Activated CD4-positive, alpha-beta memory T cell treated with anti-CD3 and anti-CD28 coated beads, Interleukin-2, amount 10 ng/mL, durations not matched to agents 7 days and 5 days (primary cell): ENCODE measurements at regions not wholly inside any gene's neighbourhood (a gene's known extent, or its start where the extent isn't known, plus 50 kb on each side); places are given as distances from the start of the nearest gene placed in this dataset.

Source experiments
- CTCF ChIA-PET: fragments of 350-600 bp; sonication (Branson Sonifier 250); formaldehyde crosslinking; loops from one replicate; lab custom pipeline; 2021; ENCODE audit warnings: antibody characterized with exemption, inconsistent platforms; lab: Charles Lee
- POLR2A ChIA-PET: fragments of 350-600 bp; sonication (Branson Sonifier 250); formaldehyde crosslinking; loops from one replicate; lab custom pipeline; 2021; ENCODE audit warnings: antibody characterized with exemption; lab: Charles Lee
- DNase-seq: peaks from one replicate; pipeline ENCODE4 v3.0.0-alpha.2; 2020
- H3K27ac Mint-ChIP-seq: one replicate; pipeline ENCODE4 v1.8.0; 2021; ENCODE audit warnings: mild to moderate bottlenecking, mixed read lengths
- H3K27me3 Mint-ChIP-seq: one replicate; pipeline ENCODE4 v1.8.0; 2021; ENCODE audit warnings: mixed read lengths
- H3K36me3 Mint-ChIP-seq: one replicate; pipeline ENCODE4 v1.8.0; 2021; ENCODE audit warnings: low read depth, mixed read lengths
- H3K4me1 Mint-ChIP-seq: one replicate; pipeline ENCODE4 v1.8.0; 2021; ENCODE audit warnings: mixed read lengths
- H3K4me3 Mint-ChIP-seq: one replicate; pipeline ENCODE4 v1.8.0; 2021; ENCODE audit warnings: mild to moderate bottlenecking, mixed read lengths
- H3K9me3 Mint-ChIP-seq: one replicate; pipeline ENCODE4 v1.8.0; 2021; ENCODE audit warnings: mixed read lengths

- CTCF ChIA-PET = no interaction called here
- Mint-ChIP-seq H3K4me1 (no peaks in the 10 kb centered on the region), H3K27ac (no peak overlapping the region), H3K36me3 (no peaks in the 10 kb centered on the region), H3K9me3 (no peaks in the 10 kb centered on the region), H3K4me3 (no peak overlapping the region), H3K27me3 (no peaks in the 10 kb centered on the region)
- POLR2A ChIA-PET = no interaction called here
- DNase-seq = no peak
Measured at GRCh38 chr9:8232726-8233125, 433.1 kb upstream of the DMAC1 start.

GRCh38 chr9:8229226-8229625, 429.6 kb upstream of the DMAC1 start:
- Mint-ChIP-seq H3K4me1 (no peaks in the 10 kb centered on the region), H3K9me3 (no peaks in the 10 kb centered on the region), H3K4me3 (no peak overlapping the region), H3K36me3 (no peaks in the 10 kb centered on the region), H3K27me3 (no peaks in the 10 kb centered on the region), H3K27ac (no peak overlapping the region)
- ChIA-PET CTCF (no interaction called here), POLR2A (no interaction called here)
- no peak for DNase-seq

GRCh38 chr9:8224381-8224801, 424.8 kb upstream of the DMAC1 start:
- H3K4me3 Mint-ChIP-seq = no peak overlapping the region
- H3K27ac Mint-ChIP-seq = no peak overlapping the region
- no peaks in the 10 kb centered on the region for H3K27me3 Mint-ChIP-seq
- CTCF ChIA-PET = no interaction called here
- DNase-seq = no peak
- no peaks in the 10 kb centered on the region for H3K9me3 Mint-ChIP-seq
- POLR2A ChIA-PET = no interaction called here
- H3K4me1 Mint-ChIP-seq = no peaks in the 10 kb centered on the region
- H3K36me3 Mint-ChIP-seq = no peaks in the 10 kb centered on the region

GRCh38 chr9:8223861-8224260, 424.3 kb upstream of the DMAC1 start:
- Mint-ChIP-seq H3K9me3 (no peaks in the 10 kb centered on the region), H3K27me3 (no peaks in the 10 kb centered on the region), H3K27ac (no peak overlapping the region), H3K36me3 (no peaks in the 10 kb centered on the region), H3K4me1 (no peaks in the 10 kb centered on the region), H3K4me3 (no peak overlapping the region)
- no peak for DNase-seq
- ChIA-PET POLR2A (no interaction called here), CTCF (interaction anchor here (0.8 kb wide), 1 partner anchor 988 kb away, joined by 4 read pairs; no protein-coding TSS in a partner anchor)

- ChIA-PET CTCF (no interaction called here), POLR2A (no interaction called here)
- no peaks in the 10 kb centered on the region for H3K36me3 Mint-ChIP-seq
- no peak for DNase-seq
- no peaks in the 10 kb centered on the region for H3K27me3 Mint-ChIP-seq
- no peak overlapping the region for H3K4me3 Mint-ChIP-seq
- H3K27ac Mint-ChIP-seq = no peak overlapping the region
- H3K9me3 Mint-ChIP-seq = no peaks in the 10 kb centered on the region
- no peaks in the 10 kb centered on the region for H3K4me1 Mint-ChIP-seq
Measured at GRCh38 chr9:8221462-8221861, 421.9 kb upstream of the DMAC1 start.

GRCh38 chr9:8208465-8208864, 408.9 kb upstream of the DMAC1 start:
- H3K27me3 Mint-ChIP-seq = no peaks in the 10 kb centered on the region
- ChIA-PET CTCF (no interaction called here), POLR2A (no interaction called here)
- peaks cover 2% of the 10 kb centered on the region for H3K4me1 Mint-ChIP-seq
- no peaks in the 10 kb centered on the region for H3K36me3 Mint-ChIP-seq
- no peaks in the 10 kb centered on the region for H3K9me3 Mint-ChIP-seq
- no peak overlapping the region for H3K27ac Mint-ChIP-seq
- no peak overlapping the region for H3K4me3 Mint-ChIP-seq
- DNase-seq = no peak

- no peak overlapping the region for H3K27ac Mint-ChIP-seq
- no peaks in the 10 kb centered on the region for H3K36me3 Mint-ChIP-seq
- peaks cover 2% of the 10 kb centered on the region for H3K4me1 Mint-ChIP-seq
- H3K4me3 Mint-ChIP-seq = no peak overlapping the region
- H3K27me3 Mint-ChIP-seq = no peaks in the 10 kb centered on the region
- no peak for DNase-seq
- H3K9me3 Mint-ChIP-seq = no peaks in the 10 kb centered on the region
- CTCF ChIA-PET = no interaction called here
- POLR2A ChIA-PET = no interaction called here
Measured at GRCh38 chr9:8207596-8207995, 408.0 kb upstream of the DMAC1 start.

GRCh38 chr9:8206720-8207119, 407.1 kb upstream of the DMAC1 start:
- H3K9me3 Mint-ChIP-seq = no peaks in the 10 kb centered on the region
- H3K4me1 Mint-ChIP-seq = peaks cover 2% of the 10 kb centered on the region
- no peak overlapping the region for H3K4me3 Mint-ChIP-seq
- POLR2A ChIA-PET = no interaction called here
- no peaks in the 10 kb centered on the region for H3K36me3 Mint-ChIP-seq
- no peaks in the 10 kb centered on the region for H3K27me3 Mint-ChIP-seq
- no peak overlapping the region for H3K27ac Mint-ChIP-seq
- CTCF ChIA-PET = no interaction called here
- DNase-seq = no peak

- Mint-ChIP-seq H3K9me3 (no peaks in the 10 kb centered on the region), H3K4me1 (peaks cover 2% of the 10 kb centered on the region), H3K27me3 (no peaks in the 10 kb centered on the region), H3K4me3 (no peak overlapping the region), H3K27ac (no peak overlapping the region), H3K36me3 (no peaks in the 10 kb centered on the region)
- ChIA-PET POLR2A (no interaction called here), CTCF (no interaction called here)
- DNase-seq = no peak
Measured at GRCh38 chr9:8205576-8205975, 406.0 kb upstream of the DMAC1 start.

- no peak for DNase-seq
- CTCF ChIA-PET = interaction anchor here (1.2 kb wide), 1 partner anchor 434 kb away, joined by 3 read pairs; no protein-coding TSS in a partner anchor
- Mint-ChIP-seq H3K4me3 (no peak overlapping the region), H3K9me3 (peaks cover 10% of the 10 kb centered on the region), H3K27me3 (no peaks in the 10 kb centered on the region), H3K4me1 (peaks cover 10% of the 10 kb centered on the region), H3K36me3 (no peaks in the 10 kb centered on the region), H3K27ac (no peak overlapping the region)
- POLR2A ChIA-PET = no interaction called here
Measured at GRCh38 chr9:8189881-8190280, 390.3 kb upstream of the DMAC1 start.

- H3K27ac Mint-ChIP-seq = no peak overlapping the region
- no peak overlapping the region for H3K4me3 Mint-ChIP-seq
- H3K27me3 Mint-ChIP-seq = no peaks in the 10 kb centered on the region
- peaks cover 10% of the 10 kb centered on the region for H3K4me1 Mint-ChIP-seq
- no peak for DNase-seq
- POLR2A ChIA-PET = no interaction called here
- no peaks in the 10 kb centered on the region for H3K36me3 Mint-ChIP-seq
- peaks cover 10% of the 10 kb centered on the region for H3K9me3 Mint-ChIP-seq
- CTCF ChIA-PET = interaction anchor here (1.2 kb wide), 1 partner anchor 433 kb away, joined by 3 read pairs; no protein-coding TSS in a partner anchor
Measured at GRCh38 chr9:8188723-8189407, 389.3 kb upstream of the DMAC1 start.

- Mint-ChIP-seq H3K4me1 (peaks cover 10% of the 10 kb centered on the region), H3K9me3 (peaks cover 4% of the 10 kb centered on the region), H3K36me3 (no peaks in the 10 kb centered on the region), H3K27ac (no peak overlapping the region), H3K27me3 (no peaks in the 10 kb centered on the region), H3K4me3 (no peak overlapping the region)
- no peak for DNase-seq
- POLR2A ChIA-PET = no interaction called here
- CTCF ChIA-PET = no interaction called here
Measured at GRCh38 chr9:8186560-8186959, 387.0 kb upstream of the DMAC1 start.

- DNase-seq = no peak
- peaks cover 8% of the 10 kb centered on the region for H3K4me1 Mint-ChIP-seq
- H3K27ac Mint-ChIP-seq = no peak overlapping the region
- ChIA-PET CTCF (no interaction called here), POLR2A (no interaction called here)
- H3K27me3 Mint-ChIP-seq = no peaks in the 10 kb centered on the region
- H3K36me3 Mint-ChIP-seq = no peaks in the 10 kb centered on the region
- no peak overlapping the region for H3K4me3 Mint-ChIP-seq
- H3K9me3 Mint-ChIP-seq = no peaks in the 10 kb centered on the region
Measured at GRCh38 chr9:8183618-8184017, 384.0 kb upstream of the DMAC1 start.

- no peaks in the 10 kb centered on the region for H3K27me3 Mint-ChIP-seq
- no peaks in the 10 kb centered on the region for H3K4me1 Mint-ChIP-seq
- no peak overlapping the region for H3K4me3 Mint-ChIP-seq
- no peak overlapping the region for H3K27ac Mint-ChIP-seq
- H3K9me3 Mint-ChIP-seq = no peaks in the 10 kb centered on the region
- DNase-seq = no peak
- CTCF ChIA-PET = no interaction called here
- POLR2A ChIA-PET = no interaction called here
- no peaks in the 10 kb centered on the region for H3K36me3 Mint-ChIP-seq
Measured at GRCh38 chr9:8179381-8180053, 379.9 kb upstream of the DMAC1 start.
